Liver (tissue), 8 donors: ENCODE measurements at regions not wholly inside any gene's neighbourhood (a gene's known extent, or its start where the extent isn't known, plus 50 kb on each side); places are given as distances from the start of the nearest gene placed in this dataset.

Source experiments
- DNase-seq: peaks from one replicate; pipeline ENCODE4 v3.0.0-alpha.2; 2017; ENCODE audit warnings: low spot score
- H3K27ac ChIP-seq, 2 donors: one replicate each; pipeline ENCODE4 v1.7.0; 2013; ENCODE audit warnings: inconsistent platforms in 2 of 2, low read length in 2 of 2, control low read depth in 1 of 2, low read depth in 1 of 2, mild to moderate bottlenecking in 1 of 2
- H3K27me3 ChIP-seq, 4 donors: one replicate each; pipeline versions ENCODE4 v1.6.1 to v1.7.0; 2013; ENCODE audit warnings: low read length in 3 of 4, inconsistent platforms in 1 of 4, mild to moderate bottlenecking in 1 of 4, moderate library complexity in 1 of 4; ENCODE audit not compliant: control insufficient read depth in 4 of 4, insufficient read depth in 4 of 4
- H3K36me3 ChIP-seq, 4 donors: one replicate each; pipeline versions ENCODE4 v1.6.1 to v1.7.0; 2013; ENCODE audit warnings: low read length in 3 of 4, mild to moderate bottlenecking in 3 of 4, low read depth in 1 of 4, moderate library complexity in 1 of 4; ENCODE audit not compliant: control insufficient read depth in 4 of 4, insufficient read depth in 3 of 4
- H3K4me1 ChIP-seq, 4 donors: one replicate each; pipeline versions ENCODE4 v1.6.1 to v1.7.0; 2013; ENCODE audit warnings: low read length in 3 of 4, mild to moderate bottlenecking in 3 of 4, moderate library complexity in 1 of 4; ENCODE audit not compliant: control insufficient read depth in 4 of 4, insufficient read depth in 4 of 4
- H3K4me3 ChIP-seq, 3 donors: one replicate each; pipeline versions ENCODE4 v1.6.1 to v1.7.0; 2013; ENCODE audit warnings: low read length in 3 of 3, control low read depth in 1 of 3, low read depth in 1 of 3, mild to moderate bottlenecking in 1 of 3
- H3K9ac ChIP-seq, 2 donors: one replicate each; pipeline ENCODE4 v1.7.0; 2013; ENCODE audit warnings: low read length in 2 of 2, mild to moderate bottlenecking in 2 of 2, moderate library complexity in 2 of 2, control low read depth in 1 of 2, low read depth in 1 of 2
- H3K9me3 ChIP-seq, 4 donors: one replicate each; pipeline versions ENCODE4 v1.6.1 to v1.7.0; 2013; ENCODE audit warnings: low read length in 3 of 4; ENCODE audit not compliant: control insufficient read depth in 4 of 4
- EGR1 ChIP-seq, 2 donors: IDR thresholded peaks; 2 replicates each; pipeline ENCODE4 v1.6.1; 2016 to 2018; ENCODE audit warnings: antibody characterized with exemption in 2 of 2, low read depth in 2 of 2
- FOXA2 ChIP-seq: IDR thresholded peaks from 2 replicates; pipeline ENCODE4 v1.6.1; 2016; ENCODE audit warnings: antibody characterized with exemption
- GABPA ChIP-seq, 2 donors: IDR thresholded peaks in 1 of 2; conservative IDR thresholded peaks in 1 of 2; 2 replicates each; pipeline ENCODE4 v1.6.1; 2016; ENCODE audit warnings: antibody characterized with exemption in 2 of 2, mild to moderate bottlenecking in 1 of 2, moderate library complexity in 1 of 2
- HNF4A ChIP-seq, 2 donors: conservative IDR thresholded peaks; 2 replicates each; pipeline ENCODE4 v1.6.1; 2016; ENCODE audit warnings: antibody characterized with exemption in 2 of 2, mild to moderate bottlenecking in 2 of 2
- HNF4G ChIP-seq: IDR thresholded peaks from 2 replicates; pipeline ENCODE4 v1.6.1; 2016; ENCODE audit warnings: antibody characterized with exemption
- JUND ChIP-seq, 2 donors: IDR thresholded peaks; 2 replicates each; pipeline ENCODE4 v1.6.1; 2016; ENCODE audit warnings: antibody characterized with exemption in 2 of 2
- SP1 ChIP-seq: IDR thresholded peaks from 2 replicates; pipeline ENCODE4 v1.6.1; 2018; ENCODE audit warnings: antibody characterized with exemption, mild to moderate bottlenecking
- TAF1 ChIP-seq: conservative IDR thresholded peaks from 2 replicates; pipeline ENCODE4 v1.6.1; 2016; ENCODE audit warnings: antibody characterized with exemption, mild to moderate bottlenecking
- YY1 ChIP-seq: IDR thresholded peaks from 2 replicates; pipeline ENCODE4 v1.6.1; 2016; ENCODE audit warnings: antibody characterized with exemption, mild to moderate bottlenecking
- WGBS: extraction: QIAGEN DNeasy Blood & Tissue Kit; methylation state at CpG from one replicate; pipeline ENCODE4 v1.1.7; 2013; 5-methylcytosine and 5-hydroxymethylcytosine counted together
- TF ChIP-seq, protein P1 (sequence below): fragments of 150-350 bp; IDR thresholded peaks from 2 replicates; pipeline ENCODE4 v1.5.1; 2017; ENCODE audit warnings: improper control_type of control experiment, low read depth, low read length; ENCODE audit not compliant: missing input control
- TF ChIP-seq, protein P2 (sequence below): IDR thresholded peaks from 2 replicates; pipeline ENCODE4 v1.6.1; 2016; ENCODE audit warnings: antibody characterized with exemption
- TF ChIP-seq, protein P3 (sequence below): IDR thresholded peaks from 2 replicates; pipeline ENCODE4 v1.6.1; 2016; ENCODE audit warnings: antibody characterized with exemption
- TF ChIP-seq, protein P4 (sequence below): IDR thresholded peaks from 2 replicates; pipeline ENCODE4 v1.6.1; 2016; ENCODE audit warnings: antibody characterized with exemption, mild to moderate bottlenecking
- donor health status: healthy.
- donor health status: healthy.
- donor health status: healthy.
- donor health status: healthy.
- donor health status: healthy.

DNA sequence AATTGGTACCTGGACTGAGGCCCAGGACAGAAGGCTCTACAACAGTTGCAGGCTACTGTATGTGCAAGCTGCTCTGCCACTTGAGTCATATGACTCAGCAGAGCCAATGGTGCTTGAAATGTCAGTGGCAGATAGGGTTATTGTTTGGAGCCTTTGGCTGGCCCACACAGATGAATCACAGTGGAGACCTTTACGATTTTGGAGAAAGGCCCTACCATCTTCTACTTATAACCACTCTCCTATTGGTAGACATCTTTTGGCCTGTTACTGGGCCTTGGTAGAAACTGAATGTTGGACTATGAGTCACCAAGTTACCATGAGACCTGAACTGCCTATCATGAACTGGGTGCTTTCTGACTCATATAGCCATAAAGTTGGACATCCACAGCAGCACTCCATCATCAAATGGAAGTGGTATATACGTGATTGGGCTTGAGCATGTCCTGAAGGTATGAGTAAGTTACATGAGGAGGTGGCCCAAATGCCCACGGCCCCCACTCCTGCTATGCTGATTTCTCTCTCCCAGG, 88.9 kb upstream of the NRXN1 start (continued):
- TF ChIP-seq, protein P1, sequence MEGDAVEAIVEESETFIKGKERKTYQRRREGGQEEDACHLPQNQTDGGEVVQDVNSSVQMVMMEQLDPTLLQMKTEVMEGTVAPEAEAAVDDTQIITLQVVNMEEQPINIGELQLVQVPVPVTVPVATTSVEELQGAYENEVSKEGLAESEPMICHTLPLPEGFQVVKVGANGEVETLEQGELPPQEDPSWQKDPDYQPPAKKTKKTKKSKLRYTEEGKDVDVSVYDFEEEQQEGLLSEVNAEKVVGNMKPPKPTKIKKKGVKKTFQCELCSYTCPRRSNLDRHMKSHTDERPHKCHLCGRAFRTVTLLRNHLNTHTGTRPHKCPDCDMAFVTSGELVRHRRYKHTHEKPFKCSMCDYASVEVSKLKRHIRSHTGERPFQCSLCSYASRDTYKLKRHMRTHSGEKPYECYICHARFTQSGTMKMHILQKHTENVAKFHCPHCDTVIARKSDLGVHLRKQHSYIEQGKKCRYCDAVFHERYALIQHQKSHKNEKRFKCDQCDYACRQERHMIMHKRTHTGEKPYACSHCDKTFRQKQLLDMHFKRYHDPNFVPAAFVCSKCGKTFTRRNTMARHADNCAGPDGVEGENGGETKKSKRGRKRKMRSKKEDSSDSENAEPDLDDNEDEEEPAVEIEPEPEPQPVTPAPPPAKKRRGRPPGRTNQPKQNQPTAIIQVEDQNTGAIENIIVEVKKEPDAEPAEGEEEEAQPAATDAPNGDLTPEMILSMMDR = no peak

DNA sequence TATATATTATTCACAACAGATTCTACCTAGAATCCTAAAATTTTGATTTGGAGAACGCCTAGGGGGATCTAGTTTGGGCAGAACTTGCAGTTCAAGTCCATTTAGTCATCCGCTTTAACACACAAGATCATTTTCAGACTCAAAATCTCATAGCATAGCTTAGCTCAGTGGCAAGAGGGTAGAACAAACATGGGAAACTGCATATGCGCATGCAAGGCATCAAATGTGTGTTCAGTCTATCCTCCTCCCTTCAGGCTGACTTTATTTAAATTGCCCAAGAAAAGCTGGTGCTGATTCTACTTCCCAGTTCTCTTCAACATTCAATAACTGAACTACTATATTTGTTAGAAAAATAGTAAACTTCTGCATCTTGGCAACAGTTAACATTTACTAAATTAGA, 79.6 kb upstream of the NRXN1 start:
- Histone ChIP-seq H3K4me1 (no peaks in the 10 kb centered on the region), H3K4me3 (no peak overlapping the region), H3K9ac (no peak overlapping the region), H3K36me3 (no peaks in the 10 kb centered on the region), H3K27me3 (no peaks in the 10 kb centered on the region), H3K27ac (no peak overlapping the region), H3K9me3 (no peaks in the 10 kb centered on the region)
- WGBS = 92% methylated on average over 3 of the region's 3 CpGs
- DNase-seq = no peak
- TF ChIP-seq YY1 = no peak
- TF ChIP-seq, protein P1 = no peak
- TF ChIP-seq HNF4G = no peak
- TF ChIP-seq FOXA2 = no peak
- TF ChIP-seq HNF4A (conservative IDR thresholded peaks at IDR 0.05) = no peak
- no peak for TF ChIP-seq SP1
- TF ChIP-seq, protein P2, sequence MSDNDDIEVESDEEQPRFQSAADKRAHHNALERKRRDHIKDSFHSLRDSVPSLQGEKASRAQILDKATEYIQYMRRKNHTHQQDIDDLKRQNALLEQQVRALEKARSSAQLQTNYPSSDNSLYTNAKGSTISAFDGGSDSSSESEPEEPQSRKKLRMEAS = no peak
- TF ChIP-seq JUND (IDR thresholded peaks at IDR 0.05) = no peak
- TF ChIP-seq, protein P3, sequence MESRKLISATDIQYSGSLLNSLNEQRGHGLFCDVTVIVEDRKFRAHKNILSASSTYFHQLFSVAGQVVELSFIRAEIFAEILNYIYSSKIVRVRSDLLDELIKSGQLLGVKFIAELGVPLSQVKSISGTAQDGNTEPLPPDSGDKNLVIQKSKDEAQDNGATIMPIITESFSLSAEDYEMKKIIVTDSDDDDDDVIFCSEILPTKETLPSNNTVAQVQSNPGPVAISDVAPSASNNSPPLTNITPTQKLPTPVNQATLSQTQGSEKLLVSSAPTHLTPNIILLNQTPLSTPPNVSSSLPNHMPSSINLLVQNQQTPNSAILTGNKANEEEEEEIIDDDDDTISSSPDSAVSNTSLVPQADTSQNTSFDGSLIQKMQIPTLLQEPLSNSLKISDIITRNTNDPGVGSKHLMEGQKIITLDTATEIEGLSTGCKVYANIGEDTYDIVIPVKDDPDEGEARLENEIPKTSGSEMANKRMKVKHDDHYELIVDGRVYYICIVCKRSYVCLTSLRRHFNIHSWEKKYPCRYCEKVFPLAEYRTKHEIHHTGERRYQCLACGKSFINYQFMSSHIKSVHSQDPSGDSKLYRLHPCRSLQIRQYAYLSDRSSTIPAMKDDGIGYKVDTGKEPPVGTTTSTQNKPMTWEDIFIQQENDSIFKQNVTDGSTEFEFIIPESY = no peak
- TF ChIP-seq TAF1 = no peak
- TF ChIP-seq, protein P4, sequence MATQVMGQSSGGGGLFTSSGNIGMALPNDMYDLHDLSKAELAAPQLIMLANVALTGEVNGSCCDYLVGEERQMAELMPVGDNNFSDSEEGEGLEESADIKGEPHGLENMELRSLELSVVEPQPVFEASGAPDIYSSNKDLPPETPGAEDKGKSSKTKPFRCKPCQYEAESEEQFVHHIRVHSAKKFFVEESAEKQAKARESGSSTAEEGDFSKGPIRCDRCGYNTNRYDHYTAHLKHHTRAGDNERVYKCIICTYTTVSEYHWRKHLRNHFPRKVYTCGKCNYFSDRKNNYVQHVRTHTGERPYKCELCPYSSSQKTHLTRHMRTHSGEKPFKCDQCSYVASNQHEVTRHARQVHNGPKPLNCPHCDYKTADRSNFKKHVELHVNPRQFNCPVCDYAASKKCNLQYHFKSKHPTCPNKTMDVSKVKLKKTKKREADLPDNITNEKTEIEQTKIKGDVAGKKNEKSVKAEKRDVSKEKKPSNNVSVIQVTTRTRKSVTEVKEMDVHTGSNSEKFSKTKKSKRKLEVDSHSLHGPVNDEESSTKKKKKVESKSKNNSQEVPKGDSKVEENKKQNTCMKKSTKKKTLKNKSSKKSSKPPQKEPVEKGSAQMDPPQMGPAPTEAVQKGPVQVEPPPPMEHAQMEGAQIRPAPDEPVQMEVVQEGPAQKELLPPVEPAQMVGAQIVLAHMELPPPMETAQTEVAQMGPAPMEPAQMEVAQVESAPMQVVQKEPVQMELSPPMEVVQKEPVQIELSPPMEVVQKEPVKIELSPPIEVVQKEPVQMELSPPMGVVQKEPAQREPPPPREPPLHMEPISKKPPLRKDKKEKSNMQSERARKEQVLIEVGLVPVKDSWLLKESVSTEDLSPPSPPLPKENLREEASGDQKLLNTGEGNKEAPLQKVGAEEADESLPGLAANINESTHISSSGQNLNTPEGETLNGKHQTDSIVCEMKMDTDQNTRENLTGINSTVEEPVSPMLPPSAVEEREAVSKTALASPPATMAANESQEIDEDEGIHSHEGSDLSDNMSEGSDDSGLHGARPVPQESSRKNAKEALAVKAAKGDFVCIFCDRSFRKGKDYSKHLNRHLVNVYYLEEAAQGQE = no peak
- no peak for TF ChIP-seq EGR1 (IDR thresholded peaks at IDR 0.05; ENCODE audit: low read depth in 2 of 2)
- TF ChIP-seq GABPA (IDR thresholded peaks at IDR 0.05 in 1 of 2, conservative IDR thresholded peaks at IDR 0.05 in 1 of 2) = no peak
